K562 (cell line): ENCODE measurements at regions not wholly inside any gene's neighbourhood (a gene's known extent, or its start where the extent isn't known, plus 50 kb on each side); places are given as distances from the start of the nearest gene placed in this dataset.
A peak's percentile ranks its signal among the peaks of the same experiment; 100 is the strongest.

ENCODE experiments used
- CBX1 ChIP-seq: sonication (generic); IDR thresholded peaks from 2 replicates; pipeline ENCODE4 v1.6.1; 2016; ENCODE audit warnings: antibody characterized with exemption, low read depth, mild to moderate bottlenecking
- RAD21 ChIP-seq, 2 experiments: fragments of 250-450 bp in 1 of 2; fragments of 450-650 bp in 1 of 2; sonication (Bioruptor Pico) in 1 of 2; formaldehyde crosslinking in 1 of 2; IDR thresholded peaks in 1 of 2; conservative IDR thresholded peaks in 1 of 2; 2 replicates each; pipeline versions ENCODE4 v1.4.0 to v1.8.0; 2020 to 2022; ENCODE audit warnings: mild to moderate bottlenecking in 2 of 2, moderate library complexity in 1 of 2
- SIRT6 ChIP-seq: IDR thresholded peaks from one replicate; pipeline ENCODE4 v1.6.1; 2012; ENCODE audit warnings: low read depth, mild to moderate bottlenecking, control low read depth, inconsistent platforms, low read length, moderate library complexity
- STAG1 ChIP-seq: sonication (generic); formaldehyde crosslinking; IDR thresholded peaks from 2 replicates; pipeline ENCODE4 v1.5.0; 2020; ENCODE audit warnings: missing genetic modification reagents, borderline replicate concordance
- TFAM ChIP-seq: fragments of 250-450 bp; sonication (Bioruptor Pico); conservative IDR thresholded peaks from 2 replicates; pipeline ENCODE4 v1.5.0; 2021; ENCODE audit warnings: mild to moderate bottlenecking, moderate library complexity
- ZC3H11A ChIP-seq: IDR thresholded peaks from 2 replicates; pipeline ENCODE4 v1.6.1; 2012; ENCODE audit warnings: low read depth, low read length, improper control_type of control experiment
- ZFP91 ChIP-seq: sonication (generic); formaldehyde crosslinking; IDR thresholded peaks from 2 replicates; pipeline ENCODE4 v1.8.0; 2022; ENCODE audit warnings: mild to moderate bottlenecking, missing genetic modification reagents
- ZNF444 ChIP-seq: fragments of 250-450 bp; sonication (Bioruptor Pico); IDR thresholded peaks from 2 replicates; pipeline ENCODE4 v1.4.0; 2020; ENCODE audit warnings: mild to moderate bottlenecking, moderate library complexity
- TF ChIP-seq, protein P1 (sequence below): sonication (generic); formaldehyde crosslinking; IDR thresholded peaks from 2 replicates; pipeline ENCODE4 v1.8.0; 2023; ENCODE audit warnings: missing genetic modification reagents, mild to moderate bottlenecking, borderline replicate concordance
- TF ChIP-seq, protein P2 (sequence below): fragments of 250-450 bp; sonication (Bioruptor Pico); IDR thresholded peaks from 2 replicates; pipeline ENCODE4 v1.5.0; 2022; ENCODE audit warnings: mild to moderate bottlenecking
- TF ChIP-seq, protein P3 (sequence below): fragments of 250-450 bp; sonication (Bioruptor Pico); IDR thresholded peaks from 2 replicates; pipeline ENCODE4 v1.4.0; 2020

DNA sequence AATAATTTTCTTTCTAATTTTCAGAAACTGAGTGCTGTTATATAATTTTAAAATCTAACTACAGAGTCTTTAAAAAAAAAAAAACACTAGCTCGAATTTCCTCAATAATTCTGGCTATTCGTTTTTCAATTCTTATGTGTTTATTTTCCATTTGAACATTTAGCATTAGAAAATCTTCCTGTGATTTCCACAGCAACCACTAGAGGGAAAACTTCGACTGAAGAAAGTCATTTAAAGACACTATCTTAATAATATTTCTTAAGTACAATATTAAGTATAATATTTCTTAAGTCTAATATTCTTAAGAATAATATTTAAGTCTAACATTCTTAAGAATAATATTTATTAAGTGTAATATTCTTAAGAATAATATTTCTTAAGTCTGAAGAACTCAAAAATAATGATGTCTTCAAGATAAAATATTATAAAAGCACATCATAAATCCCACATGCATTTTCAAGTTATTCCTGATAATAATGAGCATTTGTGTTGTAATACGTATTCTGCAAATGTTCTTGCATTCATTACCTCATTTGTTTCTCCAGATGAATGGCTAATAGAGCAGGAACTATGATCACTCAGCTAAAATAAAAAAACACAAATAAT lies 118.4 kb upstream of the WDR17 start (continued):
- TF ChIP-seq, protein P1, sequence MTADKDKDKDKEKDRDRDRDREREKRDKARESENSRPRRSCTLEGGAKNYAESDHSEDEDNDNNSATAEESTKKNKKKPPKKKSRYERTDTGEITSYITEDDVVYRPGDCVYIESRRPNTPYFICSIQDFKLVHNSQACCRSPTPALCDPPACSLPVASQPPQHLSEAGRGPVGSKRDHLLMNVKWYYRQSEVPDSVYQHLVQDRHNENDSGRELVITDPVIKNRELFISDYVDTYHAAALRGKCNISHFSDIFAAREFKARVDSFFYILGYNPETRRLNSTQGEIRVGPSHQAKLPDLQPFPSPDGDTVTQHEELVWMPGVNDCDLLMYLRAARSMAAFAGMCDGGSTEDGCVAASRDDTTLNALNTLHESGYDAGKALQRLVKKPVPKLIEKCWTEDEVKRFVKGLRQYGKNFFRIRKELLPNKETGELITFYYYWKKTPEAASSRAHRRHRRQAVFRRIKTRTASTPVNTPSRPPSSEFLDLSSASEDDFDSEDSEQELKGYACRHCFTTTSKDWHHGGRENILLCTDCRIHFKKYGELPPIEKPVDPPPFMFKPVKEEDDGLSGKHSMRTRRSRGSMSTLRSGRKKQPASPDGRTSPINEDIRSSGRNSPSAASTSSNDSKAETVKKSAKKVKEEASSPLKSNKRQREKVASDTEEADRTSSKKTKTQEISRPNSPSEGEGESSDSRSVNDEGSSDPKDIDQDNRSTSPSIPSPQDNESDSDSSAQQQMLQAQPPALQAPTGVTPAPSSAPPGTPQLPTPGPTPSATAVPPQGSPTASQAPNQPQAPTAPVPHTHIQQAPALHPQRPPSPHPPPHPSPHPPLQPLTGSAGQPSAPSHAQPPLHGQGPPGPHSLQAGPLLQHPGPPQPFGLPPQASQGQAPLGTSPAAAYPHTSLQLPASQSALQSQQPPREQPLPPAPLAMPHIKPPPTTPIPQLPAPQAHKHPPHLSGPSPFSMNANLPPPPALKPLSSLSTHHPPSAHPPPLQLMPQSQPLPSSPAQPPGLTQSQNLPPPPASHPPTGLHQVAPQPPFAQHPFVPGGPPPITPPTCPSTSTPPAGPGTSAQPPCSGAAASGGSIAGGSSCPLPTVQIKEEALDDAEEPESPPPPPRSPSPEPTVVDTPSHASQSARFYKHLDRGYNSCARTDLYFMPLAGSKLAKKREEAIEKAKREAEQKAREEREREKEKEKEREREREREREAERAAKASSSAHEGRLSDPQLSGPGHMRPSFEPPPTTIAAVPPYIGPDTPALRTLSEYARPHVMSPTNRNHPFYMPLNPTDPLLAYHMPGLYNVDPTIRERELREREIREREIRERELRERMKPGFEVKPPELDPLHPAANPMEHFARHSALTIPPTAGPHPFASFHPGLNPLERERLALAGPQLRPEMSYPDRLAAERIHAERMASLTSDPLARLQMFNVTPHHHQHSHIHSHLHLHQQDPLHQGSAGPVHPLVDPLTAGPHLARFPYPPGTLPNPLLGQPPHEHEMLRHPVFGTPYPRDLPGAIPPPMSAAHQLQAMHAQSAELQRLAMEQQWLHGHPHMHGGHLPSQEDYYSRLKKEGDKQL: no peak
- TF ChIP-seq RAD21 (CRISPR knock-in tag; conservative IDR thresholded peaks at IDR 0.05 in 1 of 2, IDR thresholded peaks at IDR 0.05 in 1 of 2) (peak in 1 of 2 experiments; percentile 24; a peak in 3 of 4 replicates), ZC3H11A (no peak), TFAM (CRISPR knock-in tag) (no peak), ZNF444 (CRISPR knock-in tag) (no peak), STAG1 (no peak), ZFP91 (no peak), SIRT6 (no peak), CBX1 (no peak)
- TF ChIP-seq, protein P2, sequence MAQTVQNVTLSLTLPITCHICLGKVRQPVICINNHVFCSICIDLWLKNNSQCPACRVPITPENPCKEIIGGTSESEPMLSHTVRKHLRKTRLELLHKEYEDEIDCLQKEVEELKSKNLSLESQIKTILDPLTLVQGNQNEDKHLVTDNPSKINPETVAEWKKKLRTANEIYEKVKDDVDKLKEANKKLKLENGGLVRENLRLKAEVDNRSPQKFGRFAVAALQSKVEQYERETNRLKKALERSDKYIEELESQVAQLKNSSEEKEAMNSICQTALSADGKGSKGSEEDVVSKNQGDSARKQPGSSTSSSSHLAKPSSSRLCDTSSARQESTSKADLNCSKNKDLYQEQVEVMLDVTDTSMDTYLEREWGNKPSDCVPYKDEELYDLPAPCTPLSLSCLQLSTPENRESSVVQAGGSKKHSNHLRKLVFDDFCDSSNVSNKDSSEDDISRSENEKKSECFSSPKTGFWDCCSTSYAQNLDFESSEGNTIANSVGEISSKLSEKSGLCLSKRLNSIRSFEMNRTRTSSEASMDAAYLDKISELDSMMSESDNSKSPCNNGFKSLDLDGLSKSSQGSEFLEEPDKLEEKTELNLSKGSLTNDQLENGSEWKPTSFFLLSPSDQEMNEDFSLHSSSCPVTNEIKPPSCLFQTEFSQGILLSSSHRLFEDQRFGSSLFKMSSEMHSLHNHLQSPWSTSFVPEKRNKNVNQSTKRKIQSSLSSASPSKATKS: no peak
- TF ChIP-seq, protein P3, sequence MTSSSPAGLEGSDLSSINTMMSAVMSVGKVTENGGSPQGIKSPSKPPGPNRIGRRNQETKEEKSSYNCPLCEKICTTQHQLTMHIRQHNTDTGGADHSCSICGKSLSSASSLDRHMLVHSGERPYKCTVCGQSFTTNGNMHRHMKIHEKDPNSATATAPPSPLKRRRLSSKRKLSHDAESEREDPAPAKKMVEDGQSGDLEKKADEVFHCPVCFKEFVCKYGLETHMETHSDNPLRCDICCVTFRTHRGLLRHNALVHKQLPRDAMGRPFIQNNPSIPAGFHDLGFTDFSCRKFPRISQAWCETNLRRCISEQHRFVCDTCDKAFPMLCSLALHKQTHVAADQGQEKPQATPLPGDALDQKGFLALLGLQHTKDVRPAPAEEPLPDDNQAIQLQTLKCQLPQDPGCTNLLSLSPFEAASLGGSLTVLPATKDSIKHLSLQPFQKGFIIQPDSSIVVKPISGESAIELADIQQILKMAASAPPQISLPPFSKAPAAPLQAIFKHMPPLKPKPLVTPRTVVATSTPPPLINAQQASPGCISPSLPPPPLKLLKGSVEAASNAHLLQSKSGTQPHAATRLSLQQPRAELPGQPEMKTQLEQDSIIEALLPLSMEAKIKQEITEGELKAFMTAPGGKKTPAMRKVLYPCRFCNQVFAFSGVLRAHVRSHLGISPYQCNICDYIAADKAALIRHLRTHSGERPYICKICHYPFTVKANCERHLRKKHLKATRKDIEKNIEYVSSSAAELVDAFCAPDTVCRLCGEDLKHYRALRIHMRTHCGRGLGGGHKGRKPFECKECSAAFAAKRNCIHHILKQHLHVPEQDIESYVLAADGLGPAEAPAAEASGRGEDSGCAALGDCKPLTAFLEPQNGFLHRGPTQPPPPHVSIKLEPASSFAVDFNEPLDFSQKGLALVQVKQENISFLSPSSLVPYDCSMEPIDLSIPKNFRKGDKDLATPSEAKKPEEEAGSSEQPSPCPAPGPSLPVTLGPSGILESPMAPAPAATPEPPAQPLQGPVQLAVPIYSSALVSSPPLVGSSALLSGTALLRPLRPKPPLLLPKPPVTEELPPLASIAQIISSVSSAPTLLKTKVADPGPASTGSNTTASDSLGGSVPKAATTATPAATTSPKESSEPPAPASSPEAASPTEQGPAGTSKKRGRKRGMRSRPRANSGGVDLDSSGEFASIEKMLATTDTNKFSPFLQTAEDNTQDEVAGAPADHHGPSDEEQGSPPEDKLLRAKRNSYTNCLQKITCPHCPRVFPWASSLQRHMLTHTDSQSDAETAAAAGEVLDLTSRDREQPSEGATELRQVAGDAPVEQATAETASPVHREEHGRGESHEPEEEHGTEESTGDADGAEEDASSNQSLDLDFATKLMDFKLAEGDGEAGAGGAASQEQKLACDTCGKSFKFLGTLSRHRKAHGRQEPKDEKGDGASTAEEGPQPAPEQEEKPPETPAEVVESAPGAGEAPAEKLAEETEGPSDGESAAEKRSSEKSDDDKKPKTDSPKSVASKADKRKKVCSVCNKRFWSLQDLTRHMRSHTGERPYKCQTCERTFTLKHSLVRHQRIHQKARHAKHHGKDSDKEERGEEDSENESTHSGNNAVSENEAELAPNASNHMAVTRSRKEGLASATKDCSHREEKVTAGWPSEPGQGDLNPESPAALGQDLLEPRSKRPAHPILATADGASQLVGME (CRISPR knock-in tag): no peak
